Skeletal muscle cell (primary cell): ENCODE measurements at regions not wholly inside any gene's neighbourhood (a gene's known extent, or its start where the extent isn't known, plus 50 kb on each side); places are given as distances from the start of the nearest gene placed in this dataset.

Source experiments
- DNase-seq: peaks from one replicate; pipeline ENCODE4 v3.0.0-alpha.2; 2010; ENCODE audit warnings: low read depth
- H3K4me3 ChIP-seq: 2 replicates; pipeline ENCODE4 v1.5.1; 2011; ENCODE audit warnings: low read depth, mild to moderate bottlenecking, control low read depth, low read length, moderate library complexity

- no peak for DNase-seq
- no peak overlapping the region for H3K4me3 ChIP-seq
These were observed 79.1 kb upstream of the LINC01488 start for GRCh38 chr11:69402251-69402887.

DNA sequence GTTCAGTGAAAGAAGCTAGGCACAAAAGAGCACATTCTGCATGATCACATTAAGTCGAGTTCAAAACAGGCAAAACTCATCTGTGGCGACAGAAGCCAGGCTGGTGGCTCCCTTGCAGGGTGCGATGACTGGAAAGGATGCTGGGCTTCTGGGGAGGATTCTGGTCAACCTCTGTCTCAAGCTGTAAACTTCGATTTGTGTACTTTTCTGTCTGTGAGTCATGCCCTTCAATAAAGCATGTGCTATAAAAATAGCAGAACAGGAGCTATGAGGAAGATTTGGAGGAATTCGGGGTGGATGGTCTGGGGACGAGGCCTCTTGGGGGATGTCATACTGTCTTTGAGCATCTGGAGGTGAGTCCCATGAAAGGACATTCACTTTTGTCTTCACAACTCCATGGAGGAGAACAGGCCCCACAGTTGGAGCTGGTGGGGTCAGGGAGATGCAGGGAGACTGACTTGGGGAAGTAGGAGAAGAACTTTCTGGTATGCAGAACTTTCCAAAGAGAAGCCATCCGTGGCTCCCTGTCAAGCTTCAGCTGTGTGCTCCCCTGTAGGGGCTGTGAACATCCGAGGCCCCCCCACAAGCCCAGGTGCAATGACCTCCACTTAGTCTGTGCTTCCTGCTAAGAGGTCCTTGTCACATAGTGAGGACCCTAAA, 77.8 kb upstream of the LINC01488 start:
- no peak overlapping the region for H3K4me3 ChIP-seq
- DNase-seq: no peak

- no peak overlapping the region for H3K4me3 ChIP-seq
- DNase-seq: no peak
These were observed 75.4 kb upstream of the LINC01488 start for GRCh38 chr11:69406060-69406459.

DNA sequence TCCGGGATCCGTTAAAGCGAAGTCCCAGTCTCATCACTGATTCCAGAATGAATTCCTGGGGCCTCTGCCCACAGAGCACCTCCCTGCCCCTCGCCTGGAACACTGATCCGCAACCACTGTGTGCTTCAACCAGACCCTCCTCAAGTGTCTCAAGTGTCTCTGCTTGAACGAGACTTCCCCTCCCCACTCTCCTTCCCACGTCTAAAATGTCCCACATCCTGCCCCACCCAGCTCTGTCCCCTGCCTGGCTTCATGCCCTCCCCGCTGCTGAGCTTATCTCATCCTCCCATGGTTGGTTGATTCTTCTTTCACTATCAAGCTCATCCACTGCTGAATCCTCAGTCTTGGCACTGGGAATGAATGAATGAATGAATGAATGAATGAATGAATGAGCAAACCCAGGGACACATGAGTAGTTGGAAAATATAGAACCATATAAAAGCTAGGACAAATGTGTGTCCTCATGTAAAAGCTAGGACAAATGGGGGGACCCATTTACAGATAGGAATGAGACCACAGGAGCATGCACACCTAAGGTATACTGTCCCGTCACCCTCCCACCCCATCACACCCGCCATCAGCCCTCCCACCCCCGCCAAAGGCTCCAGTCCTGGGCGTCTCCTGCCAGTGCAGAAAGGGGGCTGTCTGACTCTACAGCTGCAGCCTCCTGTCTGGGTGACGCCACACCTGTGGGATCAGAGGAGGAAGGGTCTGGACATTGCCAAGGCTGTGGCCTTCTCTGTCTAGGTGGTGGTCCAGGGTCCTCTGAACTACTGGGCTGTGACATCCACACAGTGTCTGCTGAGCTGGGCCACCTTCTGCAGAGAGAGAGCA, 71.4 kb upstream of the LINC01488 start:
- H3K4me3 ChIP-seq: no peak overlapping the region
- DNase-seq: no peak

GRCh38 chr11:69411257-69411924, 70.1 kb upstream of the LINC01488 start:
- H3K4me3 ChIP-seq: no peak overlapping the region
- no peak for DNase-seq

DNA sequence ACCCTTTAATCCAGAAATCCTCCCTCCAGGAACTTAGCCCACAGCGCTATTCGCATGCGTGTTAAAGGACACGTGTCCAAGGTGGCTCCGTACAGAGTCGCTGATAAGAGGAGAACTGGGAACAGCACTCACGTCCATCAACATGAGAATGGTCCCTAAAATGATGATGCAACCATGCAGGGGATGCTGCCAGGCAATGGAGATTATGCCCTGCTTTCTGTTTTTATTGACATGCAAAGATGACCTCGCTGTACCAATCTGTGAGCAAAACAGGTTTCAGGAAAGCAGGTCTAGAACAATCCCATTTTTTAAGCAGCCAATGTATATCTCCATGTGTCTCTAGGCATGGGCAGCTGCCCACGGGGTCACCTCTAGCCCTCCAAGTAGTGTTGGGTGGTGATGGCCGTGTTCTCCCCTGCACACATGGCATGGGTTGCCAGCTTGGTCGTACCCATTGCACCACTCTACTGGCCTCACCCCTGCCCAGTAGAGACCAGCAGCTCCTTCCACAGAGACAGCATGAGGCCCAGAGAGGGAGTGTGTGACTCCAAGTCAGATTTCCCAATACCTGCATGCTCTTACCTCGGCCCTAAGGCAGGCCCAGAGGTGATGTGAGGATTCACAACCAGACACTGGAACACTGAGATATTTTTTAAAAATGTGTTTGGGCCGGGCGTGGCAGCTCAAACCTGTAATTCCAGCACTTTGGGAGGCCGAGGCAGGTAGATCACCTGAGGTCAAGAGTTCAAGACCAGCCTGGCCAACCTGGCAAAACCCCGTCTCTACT, 68.3 kb upstream of the LINC01488 start:
- no peak for DNase-seq
- no peak overlapping the region for H3K4me3 ChIP-seq

DNA sequence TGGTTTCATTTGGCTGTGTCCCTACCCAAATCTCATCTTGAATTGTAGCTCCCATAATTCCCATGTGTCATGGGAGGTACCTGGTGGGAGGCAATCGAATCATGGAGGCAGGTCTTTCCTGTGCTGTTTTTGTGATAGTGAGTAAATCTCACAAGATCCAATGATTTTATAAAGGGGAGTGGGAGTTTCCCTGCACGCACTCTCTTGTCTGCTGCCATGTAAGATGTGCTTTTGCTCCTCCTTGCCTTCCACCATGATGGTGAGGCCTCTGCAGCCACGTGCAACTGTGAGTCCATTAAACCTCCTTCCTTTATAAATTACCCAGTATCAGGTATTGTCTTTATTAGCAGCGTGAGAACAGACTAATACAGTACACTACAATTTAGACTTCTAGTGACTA, 67.5 kb upstream of the LINC01488 start:
- no peak for DNase-seq
- H3K4me3 ChIP-seq: no peak overlapping the region

GRCh38 chr11:69414773-69415187, 66.7 kb upstream of the LINC01488 start:
- no peak for DNase-seq
- H3K4me3 ChIP-seq: no peak overlapping the region

DNA sequence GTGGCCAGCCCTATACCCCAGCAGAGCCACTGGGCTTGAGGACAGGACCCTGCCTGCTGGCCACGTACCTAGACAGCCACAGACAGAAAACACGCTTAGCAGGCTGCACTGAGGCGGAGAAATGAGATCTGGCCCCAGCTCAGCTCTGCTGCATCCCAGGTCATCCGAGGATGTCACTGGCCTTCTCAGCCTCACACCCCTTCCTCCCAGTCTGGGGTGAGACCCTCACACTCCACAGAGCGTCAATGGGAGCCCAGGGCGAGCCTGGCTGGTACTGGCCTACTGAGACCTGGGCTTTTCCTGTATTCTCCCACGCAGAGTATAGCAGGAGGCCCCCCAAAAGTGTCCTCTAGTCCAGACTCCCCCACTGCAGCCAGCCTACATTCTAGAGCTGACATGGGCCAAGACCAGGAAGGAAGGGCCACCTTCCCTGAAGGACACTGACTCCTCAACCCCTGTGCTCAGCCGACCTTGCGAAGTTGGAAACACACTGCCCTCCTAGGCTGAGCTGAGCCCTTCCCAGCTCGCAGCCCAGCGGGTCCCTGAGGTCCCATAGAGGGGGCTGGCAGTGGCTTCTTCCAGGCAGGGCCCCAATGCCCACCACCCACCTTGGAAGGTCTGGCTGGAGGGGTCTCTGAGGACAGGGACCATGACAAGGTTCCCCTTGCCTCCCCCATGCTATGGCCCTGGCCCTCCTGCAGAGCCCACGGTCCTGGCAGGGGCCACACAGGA, 65.9 kb upstream of the LINC01488 start:
- DNase-seq: no peak
- H3K4me3 ChIP-seq: no peak overlapping the region

DNA sequence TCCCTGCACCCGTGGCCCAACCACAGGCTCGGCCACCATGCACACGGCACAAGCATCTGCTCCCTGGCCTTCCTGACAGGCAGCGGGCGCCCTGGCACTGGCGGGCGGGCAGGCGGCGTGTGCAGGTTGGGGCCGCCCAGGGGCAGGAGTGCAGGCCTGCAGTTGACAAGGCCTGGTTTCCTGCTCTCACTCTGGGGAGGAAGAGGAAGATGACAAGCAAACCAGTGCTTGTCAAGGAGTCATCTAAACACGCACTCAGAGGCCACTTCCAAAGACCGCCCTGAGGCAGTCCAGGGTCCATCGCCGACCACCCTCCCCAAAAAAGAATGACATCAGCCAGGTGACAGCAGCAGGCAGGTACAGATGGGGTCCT, 65.3 kb upstream of the LINC01488 start:
- DNase-seq: no peak
- no peak overlapping the region for H3K4me3 ChIP-seq

- H3K4me3 ChIP-seq: no peak overlapping the region
- no peak for DNase-seq
These were observed 64.4 kb upstream of the LINC01488 start for GRCh38 chr11:69416762-69417698.

DNA sequence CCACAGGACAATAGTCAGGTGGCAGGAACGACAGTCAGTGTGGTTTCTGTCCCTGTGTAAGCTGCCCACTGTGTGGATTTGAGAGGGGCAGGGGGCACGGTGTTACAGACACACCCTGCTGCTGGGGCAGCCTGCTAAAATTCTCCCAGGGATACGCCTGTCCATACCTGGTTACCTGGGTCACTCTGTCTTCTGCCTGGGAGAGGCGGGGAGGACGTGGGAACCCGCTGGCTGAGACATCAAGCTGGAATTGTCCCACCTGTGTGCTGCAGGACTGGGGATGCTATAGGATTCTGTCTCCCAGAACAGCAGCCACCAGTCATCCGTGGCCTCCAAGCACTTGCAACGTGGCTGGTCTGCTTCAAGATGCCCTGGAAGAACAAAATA, 63.8 kb upstream of the LINC01488 start:
- no peak for DNase-seq
- H3K4me3 ChIP-seq: no peak overlapping the region

- no peak overlapping the region for H3K4me3 ChIP-seq
- no peak for DNase-seq
These were observed 62.7 kb upstream of the LINC01488 start for GRCh38 chr11:69418576-69419296.

DNA sequence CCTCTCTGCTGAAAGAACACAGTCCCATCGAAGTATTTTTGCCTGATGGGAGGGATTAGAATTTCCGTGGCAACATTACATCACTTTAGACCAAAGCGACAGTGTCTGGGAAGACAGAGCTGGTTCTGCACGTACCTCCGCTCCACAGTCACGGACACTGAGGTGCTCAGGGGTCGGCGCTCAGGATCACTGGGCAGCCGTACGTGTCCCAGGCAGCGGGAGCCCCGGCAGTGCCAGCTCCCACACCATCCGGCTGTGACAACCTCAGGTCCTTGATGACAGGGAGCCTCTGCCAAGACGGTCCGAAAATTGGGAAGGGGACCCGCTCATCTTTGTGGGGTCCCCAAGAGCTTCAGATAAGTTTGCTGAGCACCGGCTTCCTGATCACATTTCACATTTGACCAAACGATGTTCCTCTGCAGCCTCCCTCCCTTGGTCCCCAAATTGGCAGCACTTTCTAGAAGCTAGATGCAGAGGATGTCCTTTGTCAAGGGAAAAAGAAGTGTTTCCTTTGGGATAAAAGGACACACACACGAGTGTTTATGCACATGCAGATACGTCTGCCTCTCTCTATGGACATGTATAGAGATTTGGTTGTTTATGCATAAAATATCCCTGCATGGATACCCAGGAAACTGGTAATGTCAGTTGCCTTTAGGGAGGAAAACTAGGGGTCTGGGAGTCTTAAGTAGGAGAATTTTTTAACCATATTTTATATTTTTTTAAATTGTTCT, 61.6 kb upstream of the LINC01488 start:
- DNase-seq: no peak
- H3K4me3 ChIP-seq: no peak overlapping the region

DNA sequence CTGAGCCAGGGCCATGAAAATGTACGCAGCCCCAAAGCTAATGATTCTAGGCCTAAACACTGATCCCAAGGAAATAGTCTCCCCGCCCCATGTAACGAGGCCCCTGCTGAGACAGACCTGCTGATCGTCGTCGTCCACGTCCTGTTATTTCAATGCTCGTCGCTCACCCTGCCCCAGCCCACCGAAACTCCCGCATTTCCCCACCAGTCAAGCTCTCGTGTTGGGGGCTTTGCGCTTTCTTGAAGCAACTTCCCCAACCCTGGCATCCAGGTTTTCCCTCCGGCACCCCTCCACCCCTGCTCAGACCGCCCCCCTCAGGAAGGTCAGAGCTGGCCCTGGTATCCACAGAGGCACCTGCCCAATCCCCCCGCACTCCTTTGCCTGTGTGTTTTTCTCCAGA, 58.8 kb upstream of the LINC01488 start:
- H3K4me3 ChIP-seq: no peak overlapping the region
- no peak for DNase-seq

DNA sequence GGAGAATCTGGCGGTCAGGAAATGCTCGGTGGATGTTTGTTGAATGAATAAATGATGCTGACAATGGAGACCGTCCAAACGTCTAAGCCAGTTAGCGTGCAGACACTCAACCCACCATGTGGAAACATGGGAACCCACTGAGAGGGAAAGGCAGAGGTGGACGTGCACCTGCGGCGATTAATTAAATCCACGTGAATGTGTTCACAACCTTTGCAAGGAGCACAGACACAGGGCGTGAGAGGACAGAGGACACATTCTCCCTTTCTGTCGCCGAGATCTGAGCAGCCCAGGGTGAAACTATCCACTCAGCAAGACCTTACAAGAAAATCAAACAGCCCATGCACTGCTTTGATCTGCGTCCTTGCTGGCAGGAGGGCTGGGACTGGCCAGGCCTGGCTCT, 58.3 kb upstream of the LINC01488 start:
- DNase-seq: no peak
- H3K4me3 ChIP-seq: no peak overlapping the region
